Natural killer cell (primary cell): ENCODE measurements at regions not wholly inside any gene's neighbourhood (a gene's known extent, or its start where the extent isn't known, plus 50 kb on each side); places are given as distances from the start of the nearest gene placed in this dataset.

Source experiments
- ATAC-seq, 3 donors: fragments of 150-1000 bp in 2 of 3; fragments of 200-7000 bp in 1 of 3; cut with Tn5 transposase; 1 replicate in 1 of 3; 2 replicates in 2 of 3; pipeline ENCODE4 v1.10.0; 2021; ENCODE audit warnings: mild to moderate bottlenecking in 2 of 3, moderate library complexity in 2 of 3
- DNase-seq, 2 donors: peaks; one replicate each; pipeline versions ENCODE4 v3.0.0 to v3.0.0-alpha.2; 2013 to 2021; ENCODE audit warnings: mixed read lengths in 1 of 2
- H3K27ac ChIP-seq: one replicate; pipeline ENCODE4 v1.5.1; 2013; ENCODE audit warnings: mild to moderate bottlenecking, low read length
- H3K27me3 ChIP-seq: one replicate; pipeline ENCODE4 v1.6.1; 2013; ENCODE audit warnings: low read length; ENCODE audit not compliant: control insufficient read depth, insufficient read depth
- H3K36me3 ChIP-seq: one replicate; pipeline ENCODE4 v1.6.1; 2013; ENCODE audit warnings: low read length; ENCODE audit not compliant: control insufficient read depth, insufficient read depth
- H3K4me1 ChIP-seq: one replicate; pipeline ENCODE4 v1.6.1; 2013; ENCODE audit warnings: low read length; ENCODE audit not compliant: control insufficient read depth, insufficient read depth
- H3K4me3 ChIP-seq: one replicate; pipeline ENCODE4 v1.5.1; 2013; ENCODE audit warnings: low read length
- H3K9me3 ChIP-seq: one replicate; pipeline ENCODE4 v1.6.1; 2013; ENCODE audit warnings: low read length; ENCODE audit not compliant: control insufficient read depth, insufficient read depth
- H3K27ac Mint-ChIP-seq, 2 donors: one replicate each; pipeline ENCODE4 v1.8.0; 2022; ENCODE audit warnings: mild to moderate bottlenecking in 2 of 2, mixed read lengths in 2 of 2, moderate library complexity in 1 of 2
- H3K27me3 Mint-ChIP-seq, 2 donors: one replicate each; pipeline ENCODE4 v1.8.0; 2022; ENCODE audit warnings: low read depth in 2 of 2, mixed read lengths in 2 of 2
- H3K36me3 Mint-ChIP-seq: one replicate; pipeline ENCODE4 v1.8.0; 2022; ENCODE audit warnings: mixed read lengths
- H3K4me1 Mint-ChIP-seq, 2 donors: one replicate each; pipeline ENCODE4 v1.8.0; 2022; ENCODE audit warnings: mixed read lengths in 2 of 2
- H3K4me3 Mint-ChIP-seq: one replicate; pipeline ENCODE4 v1.8.0; 2022; ENCODE audit warnings: mild to moderate bottlenecking, moderate library complexity, mixed read lengths
- H3K9me3 Mint-ChIP-seq, 2 donors: one replicate each; pipeline ENCODE4 v1.8.0; 2022; ENCODE audit warnings: mixed read lengths in 2 of 2
- WGBS: methylation state at CpG from one replicate; pipeline ENCODE4 v1.1.7; 2013; ENCODE audit warnings: missing lambda C conversion rate; ENCODE audit not compliant: insufficient coverage; 5-methylcytosine and 5-hydroxymethylcytosine counted together
- intact Hi-C: fragments of 100-400 bp; cut with micrococcal nuclease; formaldehyde crosslinking; loops from one replicate; pipeline ENCODE4 v1.14.2; 2022
- TF ChIP-seq, protein P1 (sequence below): fragments of 200-600 bp; IDR thresholded peaks from one replicate; pipeline ENCODE4 v1.8.0; 2022; ENCODE audit warnings: antibody characterized with exemption

DNA sequence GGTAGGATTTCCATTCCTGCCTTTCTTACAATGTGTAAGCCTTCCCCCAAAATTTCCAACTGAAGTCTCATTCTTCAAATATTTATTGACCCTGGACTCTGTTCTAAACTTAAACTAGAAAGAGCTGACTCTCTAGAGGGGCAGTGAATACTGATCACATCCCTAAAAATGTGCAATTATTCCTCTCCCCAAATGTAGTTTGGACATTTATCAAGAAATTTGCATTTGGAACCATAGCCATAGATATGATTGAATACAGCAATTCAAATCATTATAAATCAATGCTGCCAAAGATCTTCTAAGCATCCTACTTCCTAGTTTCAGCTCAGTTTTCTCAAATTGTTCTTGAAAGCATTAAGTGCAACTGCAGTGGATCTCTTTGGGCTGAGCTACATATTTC, 525.7 kb downstream of the RAB28 start:
- TF ChIP-seq, protein P1, sequence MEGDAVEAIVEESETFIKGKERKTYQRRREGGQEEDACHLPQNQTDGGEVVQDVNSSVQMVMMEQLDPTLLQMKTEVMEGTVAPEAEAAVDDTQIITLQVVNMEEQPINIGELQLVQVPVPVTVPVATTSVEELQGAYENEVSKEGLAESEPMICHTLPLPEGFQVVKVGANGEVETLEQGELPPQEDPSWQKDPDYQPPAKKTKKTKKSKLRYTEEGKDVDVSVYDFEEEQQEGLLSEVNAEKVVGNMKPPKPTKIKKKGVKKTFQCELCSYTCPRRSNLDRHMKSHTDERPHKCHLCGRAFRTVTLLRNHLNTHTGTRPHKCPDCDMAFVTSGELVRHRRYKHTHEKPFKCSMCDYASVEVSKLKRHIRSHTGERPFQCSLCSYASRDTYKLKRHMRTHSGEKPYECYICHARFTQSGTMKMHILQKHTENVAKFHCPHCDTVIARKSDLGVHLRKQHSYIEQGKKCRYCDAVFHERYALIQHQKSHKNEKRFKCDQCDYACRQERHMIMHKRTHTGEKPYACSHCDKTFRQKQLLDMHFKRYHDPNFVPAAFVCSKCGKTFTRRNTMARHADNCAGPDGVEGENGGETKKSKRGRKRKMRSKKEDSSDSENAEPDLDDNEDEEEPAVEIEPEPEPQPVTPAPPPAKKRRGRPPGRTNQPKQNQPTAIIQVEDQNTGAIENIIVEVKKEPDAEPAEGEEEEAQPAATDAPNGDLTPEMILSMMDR = no peak
- ATAC-seq = no peak
- intact Hi-C loops = no loop called here
- Mint-ChIP-seq H3K4me1 (no peaks in the 10 kb centered on the region), H3K27ac (no peak overlapping the region), H3K4me3 (no peak overlapping the region), H3K36me3 (no peaks in the 10 kb centered on the region), H3K27me3 (no peaks in the 10 kb centered on the region), H3K9me3 (peaks cover 12% of the 10 kb centered on the region in 2 donors)
- H3K9me3 ChIP-seq = no peaks in the 10 kb centered on the region
- no peaks in the 10 kb centered on the region for H3K36me3 ChIP-seq
- H3K27me3 ChIP-seq = no peaks in the 10 kb centered on the region
- no peaks in the 10 kb centered on the region for H3K4me1 ChIP-seq
- H3K27ac ChIP-seq = no peak overlapping the region
- H3K4me3 ChIP-seq = no peak overlapping the region
- no peak for DNase-seq

DNA sequence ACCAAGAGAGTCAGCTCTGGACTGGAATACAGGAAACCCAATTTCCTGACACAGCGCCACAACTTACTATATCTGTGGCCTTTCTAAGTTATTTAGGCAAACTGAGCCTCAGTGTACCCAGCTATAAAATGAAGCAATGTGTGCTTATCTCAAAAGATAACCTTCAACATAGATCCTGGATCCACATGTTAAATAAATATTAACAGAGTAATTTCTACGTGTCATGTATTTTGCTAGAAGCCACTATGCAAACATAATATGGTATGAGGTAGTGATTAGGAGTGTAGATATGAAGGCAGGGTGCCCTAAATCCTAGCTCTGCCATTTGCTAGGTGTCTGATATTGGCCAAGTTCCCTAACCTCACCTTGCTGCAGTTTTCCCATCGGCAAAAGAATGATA, 527.0 kb downstream of the RAB28 start:
- ATAC-seq (no peak), DNase-seq (no peak)
- no peak overlapping the region for H3K27ac Mint-ChIP-seq
- Histone ChIP-seq H3K4me1 (no peaks in the 10 kb centered on the region), H3K36me3 (no peaks in the 10 kb centered on the region), H3K9me3 (no peaks in the 10 kb centered on the region), H3K27me3 (no peaks in the 10 kb centered on the region), H3K27ac (no peak overlapping the region), H3K4me3 (no peak overlapping the region)
- no peaks in the 10 kb centered on the region for H3K36me3 Mint-ChIP-seq
- TF ChIP-seq, protein P1 = no peak
- 84% methylated on average over 3 of the region's 3 CpGs for WGBS
- H3K4me3 Mint-ChIP-seq = no peak overlapping the region
- no peaks in the 10 kb centered on the region for H3K4me1 Mint-ChIP-seq
- no peaks in the 10 kb centered on the region for H3K27me3 Mint-ChIP-seq
- H3K9me3 Mint-ChIP-seq = peaks cover 9% of the 10 kb centered on the region in 2 donors
- intact Hi-C loops = no loop called here

DNA sequence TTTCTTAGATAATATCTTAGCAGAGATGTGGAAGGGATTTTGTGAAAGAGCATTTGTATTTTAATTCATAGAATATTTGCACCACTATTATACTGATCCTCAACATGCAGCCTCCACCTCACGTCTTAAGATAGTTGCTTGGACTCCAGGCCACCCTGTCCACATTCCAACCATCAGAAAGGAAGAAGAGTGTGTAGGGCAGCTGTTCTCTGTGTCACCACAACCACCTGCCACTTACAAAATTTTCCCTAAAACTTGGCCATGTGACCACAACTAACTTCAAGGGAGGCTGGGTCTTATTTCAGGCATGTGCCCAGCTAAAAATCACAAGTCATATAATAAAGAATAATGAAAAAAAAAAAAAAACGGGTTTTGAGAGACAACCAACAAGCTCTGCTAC, 528.1 kb downstream of the RAB28 start:
- H3K27ac Mint-ChIP-seq = no peak overlapping the region
- H3K27ac ChIP-seq = no peak overlapping the region
- H3K4me1 ChIP-seq = no peaks in the 10 kb centered on the region
- peaks cover under 1% of the 10 kb centered on the region for H3K9me3 ChIP-seq
- WGBS = 71% methylated on average over 1 of the region's 2 CpGs
- peaks cover 9% of the 10 kb centered on the region in 2 donors for H3K9me3 Mint-ChIP-seq
- DNase-seq = no peak
- H3K4me1 Mint-ChIP-seq = no peaks in the 10 kb centered on the region
- H3K4me3 ChIP-seq = no peak overlapping the region
- no peaks in the 10 kb centered on the region for H3K27me3 Mint-ChIP-seq
- no peaks in the 10 kb centered on the region for H3K36me3 Mint-ChIP-seq
- TF ChIP-seq, protein P1 = no peak
- no peak overlapping the region for H3K4me3 Mint-ChIP-seq
- no peaks in the 10 kb centered on the region for H3K36me3 ChIP-seq
- intact Hi-C loops = no loop called here
- no peak for ATAC-seq
- no peaks in the 10 kb centered on the region for H3K27me3 ChIP-seq

DNA sequence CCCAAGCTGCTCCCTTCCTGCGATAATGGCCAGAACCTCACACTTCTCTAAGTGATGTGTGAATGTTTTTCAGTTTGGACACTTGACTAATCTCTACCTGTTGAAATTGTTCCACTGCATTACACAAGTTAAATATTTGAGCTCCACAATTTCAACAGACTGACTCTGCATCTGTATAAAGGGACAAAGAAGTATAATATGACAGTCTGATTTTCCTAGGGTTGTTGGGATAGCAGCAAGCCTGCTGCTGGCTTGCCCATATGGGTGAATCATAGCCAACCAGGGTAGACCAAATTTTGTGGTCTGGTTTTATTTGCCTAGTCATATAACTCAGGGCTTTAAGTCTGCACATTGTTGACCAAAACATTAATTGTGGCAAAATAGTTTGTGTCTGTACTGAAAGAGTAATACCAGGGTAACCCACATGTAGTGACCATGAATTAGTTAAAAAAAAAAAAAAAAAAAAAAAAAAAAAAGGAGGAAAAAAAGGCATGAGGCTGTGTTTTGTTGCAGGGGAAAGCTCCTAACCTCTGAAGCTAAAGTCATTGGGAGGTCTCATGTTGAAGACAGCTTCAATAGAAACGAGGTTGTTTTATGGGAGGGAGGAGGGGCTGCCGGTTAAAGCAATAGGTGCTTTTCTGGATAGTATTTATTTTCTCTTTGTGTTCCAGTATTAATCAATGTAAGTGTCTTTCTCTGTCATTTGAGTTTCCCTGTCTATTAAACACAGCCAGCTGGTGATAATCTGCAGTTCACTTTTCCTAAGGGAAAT, 534.2 kb downstream of the RAB28 start:
- ATAC-seq = no peak
- Histone ChIP-seq H3K9me3 (peaks cover 2% of the 10 kb centered on the region), H3K4me3 (no peak overlapping the region), H3K36me3 (no peaks in the 10 kb centered on the region), H3K27ac (no peak overlapping the region), H3K4me1 (no peaks in the 10 kb centered on the region), H3K27me3 (no peaks in the 10 kb centered on the region)
- 58% methylated on average over 2 of the region's 3 CpGs for WGBS
- no peak overlapping the region for H3K4me3 Mint-ChIP-seq
- no peaks in the 10 kb centered on the region for H3K36me3 Mint-ChIP-seq
- H3K4me1 Mint-ChIP-seq = no peaks in the 10 kb centered on the region
- no peaks in the 10 kb centered on the region for H3K27me3 Mint-ChIP-seq
- intact Hi-C loops = no loop called here
- DNase-seq = no peak
- TF ChIP-seq, protein P1 = no peak
- no peak overlapping the region for H3K27ac Mint-ChIP-seq
- H3K9me3 Mint-ChIP-seq = peaks cover 0 to 9% of the 10 kb centered on the region in 2 donors
